Kidney (tissue), 13 donors: ENCODE measurements at regions not wholly inside any gene's neighbourhood (a gene's known extent, or its start where the extent isn't known, plus 50 kb on each side); places are given as distances from the start of the nearest gene placed in this dataset.

Source experiments
- DNase-seq, 5 donors: peaks; one replicate each; pipeline ENCODE4 v3.0.0-alpha.2; 2013 to 2020
- FAIRE-seq: peaks from 2 replicates; lab custom pipeline; 2012; peaks lifted over from hg19 to GRCh38; lab: Jason Lieb, UNC
- H3K27ac ChIP-seq, 2 donors: one replicate each; pipeline ENCODE4 v1.7.0; 2013; ENCODE audit warnings: low read depth in 2 of 2, low read length in 2 of 2, inconsistent platforms in 1 of 2
- H3K27me3 ChIP-seq: one replicate; pipeline ENCODE4 v1.7.1; 2013; ENCODE audit warnings: low read length, inconsistent platforms; ENCODE audit not compliant: control insufficient read depth, insufficient read depth
- H3K36me3 ChIP-seq, 3 donors: one replicate each; pipeline versions ENCODE4 v1.7.0 to v1.7.1; 2013; ENCODE audit warnings: low read length in 3 of 3, control low read depth in 1 of 3, inconsistent platforms in 1 of 3; ENCODE audit not compliant: insufficient read depth in 3 of 3, control insufficient read depth in 2 of 3
- H3K4me1 ChIP-seq, 3 donors: one replicate each; pipeline versions ENCODE4 v1.7.0 to v1.7.1; 2013; ENCODE audit warnings: low read length in 3 of 3, inconsistent platforms in 1 of 3, low read depth in 1 of 3; ENCODE audit not compliant: control insufficient read depth in 2 of 3, insufficient read depth in 2 of 3
- H3K4me3 ChIP-seq, 3 donors: one replicate each; pipeline versions ENCODE4 v1.7.0 to v1.8.1; 2013; ENCODE audit warnings: low read length in 3 of 3, control low read depth in 1 of 3, inconsistent platforms in 1 of 3
- H3K9ac ChIP-seq, 3 donors: one replicate each; pipeline versions ENCODE4 v1.7.0 to v1.7.1; 2013; ENCODE audit warnings: low read length in 3 of 3, control low read depth in 1 of 3, inconsistent platforms in 1 of 3
- H3K9me3 ChIP-seq, 3 donors: one replicate each; pipeline versions ENCODE4 v1.7.0 to v1.7.1; 2013; ENCODE audit warnings: low read length in 3 of 3, control low read depth in 1 of 3, inconsistent platforms in 1 of 3; ENCODE audit not compliant: control insufficient read depth in 2 of 3, insufficient read depth in 1 of 3
- intact Hi-C: fragments of 100-400 bp; cut with DNase I; formaldehyde crosslinking; loops from one replicate; pipeline ENCODE4 v1.11.1; 2022
- TF ChIP-seq, protein P1 (sequence below): IDR thresholded peaks from 3 replicates; pipeline ENCODE4 v1.5.1; 2012; ENCODE audit warnings: mild to moderate bottlenecking, moderate library complexity, borderline replicate concordance; ENCODE audit not compliant: insufficient read depth; ENCODE audit errors: extremely low read depth
- donor health status: control.
- donor health status: control.
- donor health status: control.
- donor health status: control.
- donor health status: control.
- donor health status: DM: yes; HTN: yes; CAD: no.
- donor health status: Normal renal cell carcinoma (clear cell type).

DNA sequence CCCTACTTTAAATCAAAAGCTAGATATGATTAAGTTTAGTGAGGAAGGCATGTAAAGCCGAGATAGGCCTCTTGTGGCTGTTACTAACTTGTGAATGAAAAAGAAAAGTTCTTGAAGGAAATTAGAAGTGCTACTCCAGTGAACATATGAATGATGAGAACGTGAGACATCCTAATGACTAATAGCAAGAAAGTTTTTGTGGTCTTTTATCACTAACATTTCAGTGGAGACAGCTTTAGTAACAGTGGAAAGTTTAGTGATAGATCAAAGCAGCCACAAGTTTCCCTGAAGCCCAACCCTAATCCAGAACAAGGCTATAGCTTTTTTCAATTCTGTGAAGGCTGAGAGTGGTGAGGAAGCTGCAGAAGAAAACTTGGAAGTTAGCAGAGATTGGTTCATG lies 73.6 kb upstream of the LRRC8B start:
- no peaks in the 10 kb centered on the region for H3K27me3 ChIP-seq
- H3K36me3 ChIP-seq: no peaks in the 10 kb centered on the region
- intact Hi-C loops: no loop called here
- TF ChIP-seq, protein P1, sequence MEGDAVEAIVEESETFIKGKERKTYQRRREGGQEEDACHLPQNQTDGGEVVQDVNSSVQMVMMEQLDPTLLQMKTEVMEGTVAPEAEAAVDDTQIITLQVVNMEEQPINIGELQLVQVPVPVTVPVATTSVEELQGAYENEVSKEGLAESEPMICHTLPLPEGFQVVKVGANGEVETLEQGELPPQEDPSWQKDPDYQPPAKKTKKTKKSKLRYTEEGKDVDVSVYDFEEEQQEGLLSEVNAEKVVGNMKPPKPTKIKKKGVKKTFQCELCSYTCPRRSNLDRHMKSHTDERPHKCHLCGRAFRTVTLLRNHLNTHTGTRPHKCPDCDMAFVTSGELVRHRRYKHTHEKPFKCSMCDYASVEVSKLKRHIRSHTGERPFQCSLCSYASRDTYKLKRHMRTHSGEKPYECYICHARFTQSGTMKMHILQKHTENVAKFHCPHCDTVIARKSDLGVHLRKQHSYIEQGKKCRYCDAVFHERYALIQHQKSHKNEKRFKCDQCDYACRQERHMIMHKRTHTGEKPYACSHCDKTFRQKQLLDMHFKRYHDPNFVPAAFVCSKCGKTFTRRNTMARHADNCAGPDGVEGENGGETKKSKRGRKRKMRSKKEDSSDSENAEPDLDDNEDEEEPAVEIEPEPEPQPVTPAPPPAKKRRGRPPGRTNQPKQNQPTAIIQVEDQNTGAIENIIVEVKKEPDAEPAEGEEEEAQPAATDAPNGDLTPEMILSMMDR: no peak
- H3K27ac ChIP-seq: no peak overlapping the region
- no peaks in the 10 kb centered on the region for H3K4me1 ChIP-seq
- no peak overlapping the region for H3K4me3 ChIP-seq
- DNase-seq: no peak
- no peak for FAIRE-seq
- H3K9ac ChIP-seq: no peak overlapping the region
- no peaks in the 10 kb centered on the region for H3K9me3 ChIP-seq

DNA sequence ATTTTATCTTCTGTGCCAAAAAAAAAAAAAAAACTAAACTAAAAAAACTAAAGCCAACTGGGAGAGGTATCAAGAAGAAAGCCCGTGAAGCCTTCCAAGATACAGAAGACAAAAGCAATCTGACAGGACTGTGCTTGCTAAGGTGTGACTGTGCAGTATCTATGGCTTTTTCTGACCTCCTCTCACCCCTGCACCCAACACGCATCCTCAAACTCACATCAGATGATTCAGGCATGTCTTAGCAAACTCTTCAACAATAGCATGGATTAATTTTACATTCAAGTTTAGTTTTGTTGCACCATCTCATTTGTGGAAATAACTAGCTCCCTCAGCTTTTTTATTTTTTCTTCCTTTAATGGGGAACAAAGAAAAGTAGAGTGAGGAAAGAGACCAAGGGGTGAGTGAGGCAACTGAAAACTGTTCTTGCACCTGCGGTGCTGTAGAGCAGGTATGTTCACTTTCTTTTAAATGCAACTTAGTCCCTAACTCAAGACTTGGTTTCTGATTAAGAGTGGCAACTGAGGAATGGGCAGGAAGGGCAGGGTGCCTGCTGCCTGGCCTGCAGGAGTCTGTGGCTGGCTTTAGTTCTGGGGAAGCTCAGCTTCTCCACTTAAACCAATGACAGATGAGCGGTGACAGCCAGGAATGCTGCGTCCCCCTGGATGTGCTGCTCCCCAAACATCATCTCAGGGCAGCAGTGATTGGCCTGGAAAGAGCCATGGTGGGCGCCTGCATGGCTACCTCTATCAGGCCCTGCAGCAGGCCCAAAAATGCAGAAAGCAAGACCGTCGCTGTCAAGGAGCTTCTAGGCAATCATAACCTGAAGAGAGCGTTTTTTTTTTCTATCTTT lies 71.3 kb upstream of the LRRC8B start:
- Histone ChIP-seq H3K27ac (no peak overlapping the region), H3K4me1 (no peaks in the 10 kb centered on the region), H3K9me3 (no peaks in the 10 kb centered on the region), H3K4me3 (no peak overlapping the region), H3K9ac (no peak overlapping the region), H3K36me3 (no peaks in the 10 kb centered on the region), H3K27me3 (no peaks in the 10 kb centered on the region)
- intact Hi-C loops: no loop called here
- TF ChIP-seq, protein P1: no peak
- DNase-seq: no peak
- FAIRE-seq: no peak

DNA sequence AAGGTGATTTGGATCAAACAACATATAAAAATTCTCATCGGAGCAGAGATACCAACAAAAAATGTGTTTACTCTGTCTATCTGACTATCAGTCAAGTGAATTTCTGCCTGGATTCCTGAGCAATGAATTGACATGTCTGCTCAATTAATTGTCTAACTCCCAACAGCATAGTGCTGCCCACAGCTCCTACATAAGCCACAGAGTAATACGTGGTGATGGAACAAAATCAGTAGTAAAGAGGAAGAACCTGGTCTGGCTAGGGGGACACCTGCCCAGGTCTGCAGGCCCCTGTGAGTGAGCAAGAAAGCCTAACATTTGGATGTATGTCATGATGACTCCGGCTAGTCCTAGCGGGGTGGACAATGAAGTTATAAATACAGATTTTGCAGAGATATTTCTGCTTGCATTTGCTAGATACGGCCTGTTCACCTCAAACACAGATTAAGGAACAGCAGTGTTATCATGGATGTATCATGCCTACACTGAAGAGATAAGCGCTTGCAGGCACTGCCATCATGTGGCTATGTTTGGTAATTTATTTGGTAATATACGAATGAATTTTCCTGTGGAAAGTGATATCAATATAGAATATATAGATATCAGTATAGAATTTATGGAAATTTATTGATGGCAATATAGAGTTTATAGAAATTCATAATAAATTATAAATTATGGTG lies 69.6 kb upstream of the LRRC8B start:
- H3K36me3 ChIP-seq: no peaks in the 10 kb centered on the region
- DNase-seq (peak in 4 of 5 donors; percentile 42 to 69 (median 52)), FAIRE-seq (peak; percentile 99)
- H3K27ac ChIP-seq: no peak overlapping the region
- intact Hi-C loops: no loop called here
- H3K9me3 ChIP-seq: no peaks in the 10 kb centered on the region
- no peaks in the 10 kb centered on the region for H3K27me3 ChIP-seq
- no peaks in the 10 kb centered on the region for H3K4me1 ChIP-seq
- TF ChIP-seq, protein P1: peak; percentile 72
- no peak overlapping the region for H3K4me3 ChIP-seq
- H3K9ac ChIP-seq: no peak overlapping the region
